ENCODE measurements at regions not wholly inside any gene's neighbourhood (a gene's known extent, or its start where the extent isn't known, plus 50 kb on each side); places are given as distances from the start of the nearest gene placed in this dataset.

DNA sequence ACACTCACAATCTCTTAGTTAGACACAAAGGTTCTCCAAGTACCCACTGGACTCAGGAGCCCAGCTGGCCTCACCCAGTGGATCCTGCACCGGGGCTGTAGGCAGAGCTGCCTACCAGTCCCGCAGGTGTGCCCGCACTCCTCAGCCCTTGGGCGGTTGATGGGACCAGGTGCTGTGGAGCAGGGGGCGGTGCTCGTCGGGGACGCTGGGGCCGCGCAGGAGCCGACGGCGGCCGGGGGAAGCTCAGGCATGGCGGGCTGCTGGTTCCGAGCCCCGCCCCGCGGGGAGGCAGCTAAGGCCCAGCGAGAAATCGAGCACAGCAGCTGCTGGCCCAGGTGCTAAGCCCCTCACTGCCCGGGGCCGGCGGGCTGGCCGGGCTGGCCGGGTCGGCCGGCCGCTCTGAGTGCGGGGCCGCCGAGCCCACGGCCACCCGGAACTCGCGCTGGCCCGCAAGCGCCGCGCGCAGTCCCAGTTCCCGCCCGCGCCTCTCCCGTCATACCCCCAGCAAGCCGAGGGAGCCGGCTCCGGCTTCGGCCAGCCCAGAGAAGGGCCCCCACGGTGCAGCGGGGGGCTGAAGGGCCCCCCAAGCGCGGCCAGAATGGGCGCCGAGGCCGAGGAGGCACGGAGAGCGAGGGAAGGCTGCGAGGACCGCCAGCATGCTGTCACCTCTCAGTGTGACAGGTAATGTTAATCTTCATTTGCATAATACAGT is 506.8 kb downstream of the LRFN5 start:
- TF ChIP-seq, protein P1, sequence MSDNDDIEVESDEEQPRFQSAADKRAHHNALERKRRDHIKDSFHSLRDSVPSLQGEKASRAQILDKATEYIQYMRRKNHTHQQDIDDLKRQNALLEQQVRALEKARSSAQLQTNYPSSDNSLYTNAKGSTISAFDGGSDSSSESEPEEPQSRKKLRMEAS (IDR thresholded peaks at IDR 0.05), result no peak
- TF ChIP-seq ASH2L (IDR thresholded peaks at IDR 0.05; ENCODE audit: insufficient read length, low read depth, low read length), result no peak
- no peak for TF ChIP-seq KDM1A (CRISPR knock-in tag; IDR thresholded peaks at IDR 0.05)
- TF ChIP-seq TRAFD1 (CRISPR knock-in tag; IDR thresholded peaks at IDR 0.05; ENCODE audit: borderline replicate concordance), result no peak
- TF ChIP-seq, protein P2, sequence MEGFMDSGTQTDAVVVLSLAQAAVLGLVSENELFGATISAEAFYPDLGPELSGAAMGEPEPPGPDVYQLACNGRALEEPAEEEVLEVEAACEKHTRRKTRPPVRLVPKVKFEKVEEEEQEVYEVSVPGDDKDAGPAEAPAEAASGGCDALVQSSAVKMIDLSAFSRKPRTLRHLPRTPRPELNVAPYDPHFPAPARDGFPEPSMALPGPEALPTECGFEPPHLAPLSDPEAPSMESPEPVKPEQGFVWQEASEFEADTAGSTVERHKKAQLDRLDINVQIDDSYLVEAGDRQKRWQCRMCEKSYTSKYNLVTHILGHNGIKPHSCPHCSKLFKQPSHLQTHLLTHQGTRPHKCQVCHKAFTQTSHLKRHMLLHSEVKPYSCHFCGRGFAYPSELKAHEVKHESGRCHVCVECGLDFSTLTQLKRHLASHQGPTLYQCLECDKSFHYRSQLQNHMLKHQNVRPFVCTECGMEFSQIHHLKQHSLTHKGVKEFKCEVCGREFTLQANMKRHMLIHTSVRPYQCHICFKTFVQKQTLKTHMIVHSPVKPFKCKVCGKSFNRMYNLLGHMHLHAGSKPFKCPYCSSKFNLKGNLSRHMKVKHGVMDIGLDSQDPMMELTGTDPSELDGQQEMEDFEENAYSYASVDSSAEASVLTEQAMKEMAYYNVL (CRISPR knock-in tag; IDR thresholded peaks at IDR 0.05; ENCODE audit: borderline replicate concordance), result no peak
- TF ChIP-seq, protein P3, sequence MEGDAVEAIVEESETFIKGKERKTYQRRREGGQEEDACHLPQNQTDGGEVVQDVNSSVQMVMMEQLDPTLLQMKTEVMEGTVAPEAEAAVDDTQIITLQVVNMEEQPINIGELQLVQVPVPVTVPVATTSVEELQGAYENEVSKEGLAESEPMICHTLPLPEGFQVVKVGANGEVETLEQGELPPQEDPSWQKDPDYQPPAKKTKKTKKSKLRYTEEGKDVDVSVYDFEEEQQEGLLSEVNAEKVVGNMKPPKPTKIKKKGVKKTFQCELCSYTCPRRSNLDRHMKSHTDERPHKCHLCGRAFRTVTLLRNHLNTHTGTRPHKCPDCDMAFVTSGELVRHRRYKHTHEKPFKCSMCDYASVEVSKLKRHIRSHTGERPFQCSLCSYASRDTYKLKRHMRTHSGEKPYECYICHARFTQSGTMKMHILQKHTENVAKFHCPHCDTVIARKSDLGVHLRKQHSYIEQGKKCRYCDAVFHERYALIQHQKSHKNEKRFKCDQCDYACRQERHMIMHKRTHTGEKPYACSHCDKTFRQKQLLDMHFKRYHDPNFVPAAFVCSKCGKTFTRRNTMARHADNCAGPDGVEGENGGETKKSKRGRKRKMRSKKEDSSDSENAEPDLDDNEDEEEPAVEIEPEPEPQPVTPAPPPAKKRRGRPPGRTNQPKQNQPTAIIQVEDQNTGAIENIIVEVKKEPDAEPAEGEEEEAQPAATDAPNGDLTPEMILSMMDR (CRISPR knock-in tag; IDR thresholded peaks at IDR 0.05), result no peak
- TF ChIP-seq NFAT5 (CRISPR knock-in tag; IDR thresholded peaks at IDR 0.05), result no peak
- no peak for TF ChIP-seq RELA (CRISPR knock-in tag; IDR thresholded peaks at IDR 0.05)
- TF ChIP-seq MEF2D (CRISPR knock-in tag; IDR thresholded peaks at IDR 0.05), result no peak
- no peak for TF ChIP-seq PHF20 (CRISPR knock-in tag; IDR thresholded peaks at IDR 0.05)
- TF ChIP-seq ZHX2 (IDR thresholded peaks at IDR 0.05; ENCODE audit: low read depth), result no peak
- TF ChIP-seq ZHX2 (CRISPR knock-in tag; IDR thresholded peaks at IDR 0.05; ENCODE audit: borderline replicate concordance), result no peak
- TF ChIP-seq EHMT2 (IDR thresholded peaks at IDR 0.05; ENCODE audit: borderline replicate concordance, low read depth, low read length), result no peak
- TF ChIP-seq TCF7L2 (IDR thresholded peaks at IDR 0.05; ENCODE audit: low read depth, low read length), result no peak
